ENCODE measurements at regions not wholly inside any gene's neighbourhood (a gene's known extent, or its start where the extent isn't known, plus 50 kb on each side); places are given as distances from the start of the nearest gene placed in this dataset.

GRCh38 chr7:69208848-69209247, 389.4 kb upstream of the AUTS2 start:
- 92% methylated on average over 5 of the region's 6 CpGs; no CpG with 5 or more reads in 1 of the 2 experiments for WGBS, 2 experiments (ENCODE audit: extremely low coverage in 1 of 2, insufficient coverage in 1 of 2, insufficient read length in 1 of 2, insufficient replicate concordance in 2 of 2, low coverage in 1 of 2, low lambda C conversion rate in 2 of 2, missing lambda C conversion rate in 1 of 2)
- Histone ChIP-seq H3K27ac (ENCODE audit: low read depth, low read length) (no peak overlapping the region), H2BK15ac (ENCODE audit: low read length) (no peak overlapping the region), H3K27me3 (replicated peaks in 1 of 4; ENCODE audit: control insufficient read depth in 3 of 4, extremely low read depth in 1 of 4, insufficient read depth in 3 of 4, low read length in 3 of 4) (peaks cover 0 to 2% (median 0%) of the 10 kb centered on the region in 4 experiments; a peak in 2 of 7 replicates), H3K4me1 (replicated peaks in 1 of 4; ENCODE audit: control insufficient read depth in 3 of 4, insufficient read depth in 4 of 4, low read length in 3 of 4) (peaks cover 0 to 3% (median 0%) of the 10 kb centered on the region in 4 experiments; a peak in 2 of 7 replicates), H3K36me3 (ENCODE audit: control insufficient read depth in 2 of 4, insufficient read depth in 4 of 4, low read length in 3 of 4) (no peaks in the 10 kb centered on the region), H2AFZ (ENCODE audit: low read length) (no peak overlapping the region), H2BK12ac (ENCODE audit: low read depth, low read length) (no peak overlapping the region), H3K4ac (replicated peaks; ENCODE audit: insufficient read length, low read depth, low read length) (no peak overlapping the region), H2BK120ac (replicated peaks; ENCODE audit: low read depth, low read length) (no peak overlapping the region), H3K4me2 (ENCODE audit: insufficient read depth in 1 of 2, low read depth in 2 of 2, low read length in 2 of 2) (no peak overlapping the region), H4K5ac (ENCODE audit: insufficient read length, low read depth, low read length) (no peak overlapping the region), H2AK5ac (ENCODE audit: low read depth, low read length) (no peak overlapping the region), H3K14ac (ENCODE audit: insufficient read length) (no peak overlapping the region), H3K79me1 (ENCODE audit: low read depth, low read length) (no peaks in the 10 kb centered on the region), H3K9me3 (ENCODE audit: insufficient read depth in 2 of 2, low read depth in 1 of 2, low read length in 1 of 2) (no peaks in the 10 kb centered on the region), H3K23me2 (ENCODE audit: low read depth, low read length) (no peaks in the 10 kb centered on the region), H2BK20ac (ENCODE audit: low read length) (no peak overlapping the region), H3K18ac (ENCODE audit: extremely low read depth, low read length) (no peak overlapping the region), H3K56ac (replicated peaks; ENCODE audit: insufficient read length, low read depth, low read length) (no peak overlapping the region), H4K91ac (replicated peaks; ENCODE audit: insufficient read length, low read length) (no peak overlapping the region), H2BK5ac (ENCODE audit: low read depth, low read length) (no peak overlapping the region), H3K23ac (ENCODE audit: insufficient read length) (no peak overlapping the region), H3K4me3 (ENCODE audit: extremely low read depth in 1 of 4, insufficient read depth in 2 of 4, low read depth in 3 of 4, low read length in 4 of 4) (no peak overlapping the region), H4K8ac (ENCODE audit: extremely low read depth, insufficient read depth, low read length) (no peak overlapping the region), H3K9ac (replicated peaks in 1 of 4; ENCODE audit: extremely low read depth in 1 of 4, low read depth in 3 of 4, low read length in 3 of 4) (no peak overlapping the region), H3K79me2 (ENCODE audit: control insufficient read depth in 1 of 2, insufficient read depth in 2 of 2, low read length in 2 of 2) (no peaks in the 10 kb centered on the region), H4K20me1 (replicated peaks in 1 of 2; ENCODE audit: control insufficient read depth in 1 of 2, insufficient read depth in 2 of 2, low read length in 2 of 2) (no peaks in the 10 kb centered on the region)
- ChIA-PET POLR2A (ENCODE audit: partially characterized antibody) (no interaction called here), CTCF (ENCODE audit: partially characterized antibody) (no interaction called here)
- DNase-seq (ENCODE audit: low read depth in 1 of 2, low spot score in 2 of 2) (no peak), FAIRE-seq (no peak)
- TF ChIP-seq ATF3 (IDR thresholded peaks at IDR 0.05; ENCODE audit: insufficient read depth, low read depth, low read length) (no peak), ASH2L (IDR thresholded peaks at IDR 0.05; ENCODE audit: low read length) (no peak)

Measured in H1 (cell line).